GM18951 (cell line): ENCODE measurements at regions not wholly inside any gene's neighbourhood (a gene's known extent, or its start where the extent isn't known, plus 50 kb on each side); places are given as distances from the start of the nearest gene placed in this dataset.

Experiments
- POLR2A ChIP-seq: IDR thresholded peaks from 4 replicates; pipeline ENCODE4 v1.6.1; 2011; ENCODE audit warnings: mild to moderate bottlenecking; ENCODE audit not compliant: insufficient read length, insufficient read depth; ENCODE audit errors: extremely low read depth
- in situ Hi-C: fragments of 300-500 bp; cut with MboI; formaldehyde crosslinking; loops from one replicate; pipeline ENCODE4 v1.12.0; 2022; ENCODE audit warnings: low sequenced_read_pairs, mixed read lengths, inconsistent platforms; ENCODE audit not compliant: unreplicated experiment

DNA sequence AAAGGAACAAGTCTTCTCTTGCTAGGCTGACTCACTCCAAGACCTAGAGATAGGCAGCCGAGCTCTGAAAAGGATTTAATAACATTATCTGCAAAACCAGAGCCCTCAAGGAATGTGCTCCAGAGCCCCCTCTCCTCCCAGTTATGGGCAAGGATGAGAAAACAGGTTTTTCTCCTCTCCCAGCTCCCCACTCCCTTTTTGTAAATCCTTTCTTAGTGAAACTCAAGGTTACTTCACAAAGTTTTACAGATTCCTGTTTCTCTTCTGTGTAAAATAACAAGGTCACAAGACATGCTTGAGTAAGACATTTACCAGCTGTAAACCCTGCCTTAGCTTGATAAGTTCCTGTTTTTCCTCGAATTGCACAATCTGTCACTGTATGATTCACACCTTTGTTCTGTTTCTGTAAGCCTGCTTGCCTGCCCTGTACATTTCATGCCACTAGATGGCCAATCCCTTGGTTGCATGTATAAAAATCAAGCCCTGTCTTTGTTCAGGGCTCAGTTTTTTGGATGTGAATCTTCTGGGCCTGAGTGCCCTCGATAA is 489.4 kb downstream of the KCNA4 start:
- in situ Hi-C loops = no loop called here
- TF ChIP-seq POLR2A = no peak

DNA sequence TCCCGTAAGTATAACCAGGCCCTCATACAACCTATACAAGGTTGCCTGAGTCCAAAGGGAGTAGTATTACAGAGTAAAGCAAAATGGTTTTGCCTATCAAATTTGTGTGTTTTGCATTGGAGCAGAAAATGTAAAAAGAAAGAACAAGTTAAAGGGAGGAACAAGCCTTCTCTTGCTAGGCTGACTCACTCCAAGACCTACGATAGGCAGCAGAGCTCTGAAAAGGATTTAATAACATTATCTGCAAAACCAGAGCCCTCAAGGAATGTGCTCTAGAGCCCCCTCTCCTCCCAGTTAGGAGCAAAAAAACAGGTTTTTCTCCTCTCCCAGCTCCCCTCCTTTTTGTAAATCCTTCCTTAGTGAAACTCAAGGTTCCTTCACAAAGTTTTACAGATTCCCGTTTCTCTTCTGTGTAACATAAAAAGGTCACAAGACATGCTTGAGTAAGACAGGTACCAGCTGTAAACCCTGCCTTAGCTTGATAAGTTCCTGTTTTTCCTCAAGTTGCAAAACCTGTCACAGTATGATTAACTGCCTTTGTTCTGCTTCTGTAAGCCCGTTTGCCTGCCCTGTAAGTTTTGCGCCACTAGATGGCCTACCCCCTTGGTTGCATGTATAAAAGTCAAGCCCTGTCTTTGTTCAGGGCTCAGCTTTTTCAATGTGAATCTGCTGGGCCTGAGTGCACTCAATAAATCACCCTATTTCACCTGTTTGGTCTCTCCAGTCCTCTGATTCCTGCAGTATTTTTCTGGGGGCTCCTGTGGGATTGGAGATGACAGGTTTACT is 498.2 kb downstream of the KCNA4 start:
- in situ Hi-C loops = no loop called here

DNA sequence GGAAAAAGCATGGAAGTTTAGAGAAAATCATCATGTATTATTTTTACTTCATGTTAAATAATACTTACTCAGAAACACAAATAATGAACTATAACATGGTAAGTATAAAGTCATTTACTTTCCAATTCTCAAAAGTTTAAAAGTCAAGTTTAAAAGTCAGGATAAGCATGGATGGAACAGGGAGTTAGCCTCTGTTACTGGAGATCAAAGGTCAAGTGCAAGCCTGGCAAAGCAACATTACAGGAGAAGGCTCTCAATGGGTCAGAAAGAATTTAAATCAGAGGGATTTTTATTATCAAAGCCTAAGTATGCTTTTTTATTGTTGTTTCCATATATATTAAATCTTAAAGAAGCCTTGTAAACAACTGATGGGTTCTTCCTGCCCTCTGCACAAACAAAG is 505.4 kb downstream of the KCNA4 start:
- in situ Hi-C loops = no loop called here
- no peak for TF ChIP-seq POLR2A

More for the DNA sequence above, 498.2 kb downstream of the KCNA4 start:
- TF ChIP-seq POLR2A = no peak

DNA sequence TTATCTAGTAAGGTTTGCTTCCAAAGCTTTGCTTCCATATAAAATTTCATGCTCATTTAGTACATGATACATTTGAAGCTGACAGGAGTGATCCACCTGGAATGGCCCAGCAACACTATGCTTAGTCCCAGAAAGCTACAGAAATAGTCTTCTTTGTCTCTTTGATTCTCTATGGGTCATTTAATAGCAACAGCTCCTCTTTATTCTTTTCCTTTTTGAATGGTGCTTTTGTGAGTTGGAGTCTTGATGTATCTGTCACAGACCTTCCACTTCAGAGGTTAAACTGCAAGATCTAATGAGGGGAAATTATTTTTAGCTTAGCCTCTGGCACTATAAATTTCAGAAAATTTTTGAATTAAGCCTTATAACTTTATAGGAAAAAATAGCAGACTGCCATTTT is 509.5 kb downstream of the KCNA4 start:
- TF ChIP-seq POLR2A = no peak

DNA sequence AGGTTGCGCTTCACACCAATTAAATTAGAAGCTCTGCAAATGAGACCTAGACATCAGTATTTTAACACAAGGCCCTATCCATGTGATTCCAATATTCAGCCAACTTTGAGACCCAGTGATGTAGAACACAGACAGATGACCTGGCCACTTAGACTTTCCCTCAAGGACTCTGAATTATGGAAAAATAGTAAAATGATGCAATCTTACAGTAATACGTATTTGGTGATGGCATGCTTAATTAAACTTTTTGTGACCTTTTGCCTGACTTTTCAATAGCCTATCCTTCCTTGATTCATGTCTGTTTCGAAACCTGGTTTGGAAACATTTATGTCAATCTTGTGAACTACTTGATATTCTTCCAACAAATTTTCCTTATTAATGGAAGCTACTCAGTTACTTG is 521.2 kb downstream of the KCNA4 start:
- in situ Hi-C loops = no loop called here
- no peak for TF ChIP-seq POLR2A

More for the DNA sequence above, 509.5 kb downstream of the KCNA4 start:
- in situ Hi-C loops = no loop called here

DNA sequence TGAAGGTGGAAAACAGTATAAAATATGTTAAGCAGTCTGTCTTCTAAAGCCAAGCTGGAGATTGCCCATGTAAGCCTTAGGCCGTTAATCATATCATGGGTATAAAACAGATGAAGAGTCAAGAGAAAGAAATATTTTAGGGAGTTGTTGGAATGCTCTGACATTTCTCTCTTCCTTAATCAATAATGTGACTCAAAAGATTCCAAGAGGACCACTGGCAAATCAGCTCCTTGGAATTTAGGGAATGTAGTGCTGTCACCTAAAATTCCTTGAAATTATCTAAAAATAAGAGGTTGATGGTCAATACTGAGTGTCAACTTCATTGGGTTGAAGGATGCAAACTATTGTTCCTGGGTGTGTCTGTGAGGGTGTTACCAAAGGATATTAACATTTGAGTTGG is 525.9 kb downstream of the KCNA4 start:
- in situ Hi-C loops = no loop called here
- TF ChIP-seq POLR2A = no peak

DNA sequence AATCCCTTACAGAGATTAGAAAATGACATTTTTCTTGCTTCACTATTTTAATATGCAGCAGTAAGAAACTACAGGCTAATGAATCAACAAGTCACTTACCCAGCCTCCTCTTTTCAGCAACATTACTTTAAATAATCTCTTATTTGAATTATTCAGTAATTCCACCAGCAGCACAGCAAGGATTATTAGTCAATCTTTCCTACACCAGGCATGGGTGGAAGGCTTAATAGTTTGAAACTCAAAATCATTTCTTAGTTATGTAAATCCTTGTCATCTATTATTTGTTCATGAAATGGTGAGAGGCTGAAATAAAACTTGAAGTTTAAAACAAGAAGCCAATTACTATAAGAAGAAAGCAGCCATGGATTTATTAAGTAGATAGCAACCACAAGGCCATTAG is 530.5 kb downstream of the KCNA4 start:
- TF ChIP-seq POLR2A = no peak
- in situ Hi-C loops = no loop called here

DNA sequence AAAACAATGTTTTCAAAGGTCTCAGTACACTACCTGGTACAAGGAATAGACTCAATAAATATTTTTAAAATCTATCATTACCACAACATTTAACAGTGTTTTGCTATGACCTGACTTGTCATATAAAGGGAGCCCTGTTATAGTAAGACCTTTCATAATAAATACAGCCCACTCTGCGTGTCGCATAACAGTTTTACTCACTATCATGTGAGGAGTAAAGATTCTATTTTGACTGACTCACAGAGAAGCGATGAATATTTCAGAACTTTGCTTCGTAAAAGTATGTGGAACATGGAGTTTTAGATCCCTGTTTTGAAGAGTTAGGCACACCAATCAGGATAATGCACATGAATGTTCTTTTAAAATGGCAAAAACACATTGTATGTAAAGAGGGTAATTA is 531.2 kb downstream of the KCNA4 start:
- no peak for TF ChIP-seq POLR2A
- in situ Hi-C loops = no loop called here

DNA sequence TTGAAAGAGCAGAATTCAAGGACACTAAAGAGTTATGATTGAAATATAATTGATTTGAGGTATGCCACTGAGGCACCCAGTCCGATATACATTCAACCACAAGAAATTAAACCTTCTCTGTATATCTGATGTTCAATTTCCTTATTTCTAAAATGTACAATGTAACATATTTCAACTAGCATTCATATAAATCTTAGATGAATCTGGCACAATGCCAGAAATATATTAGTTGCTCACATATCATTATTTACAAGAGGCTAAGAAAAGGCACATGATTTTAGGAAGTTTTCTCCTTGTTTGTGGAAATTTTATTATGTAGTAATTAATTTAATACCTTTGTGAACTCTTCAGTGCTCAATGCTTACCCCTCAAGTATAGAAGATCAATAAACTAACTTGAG is 532.3 kb downstream of the KCNA4 start:
- TF ChIP-seq POLR2A = no peak
- in situ Hi-C loops = no loop called here

DNA sequence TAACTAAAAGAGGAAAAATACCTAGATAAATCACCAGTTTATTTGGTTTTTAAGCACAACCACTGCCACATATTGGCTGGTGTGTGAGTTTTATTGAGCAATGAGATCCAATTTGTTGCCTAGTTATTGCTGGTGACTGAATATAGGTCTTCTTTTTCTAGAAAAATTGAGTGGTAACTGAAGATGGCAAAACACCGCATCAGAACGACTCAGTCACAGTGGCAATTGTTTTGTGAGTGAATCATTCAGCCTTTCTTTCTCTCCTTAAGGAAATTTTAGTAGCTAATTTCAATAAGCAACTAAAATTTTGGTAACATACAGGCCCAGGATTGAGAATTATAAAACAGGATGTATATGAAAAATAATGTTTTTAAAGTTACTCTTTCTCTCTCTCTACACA is 533.0 kb downstream of the KCNA4 start:
- TF ChIP-seq POLR2A = no peak
- in situ Hi-C loops = no loop called here

DNA sequence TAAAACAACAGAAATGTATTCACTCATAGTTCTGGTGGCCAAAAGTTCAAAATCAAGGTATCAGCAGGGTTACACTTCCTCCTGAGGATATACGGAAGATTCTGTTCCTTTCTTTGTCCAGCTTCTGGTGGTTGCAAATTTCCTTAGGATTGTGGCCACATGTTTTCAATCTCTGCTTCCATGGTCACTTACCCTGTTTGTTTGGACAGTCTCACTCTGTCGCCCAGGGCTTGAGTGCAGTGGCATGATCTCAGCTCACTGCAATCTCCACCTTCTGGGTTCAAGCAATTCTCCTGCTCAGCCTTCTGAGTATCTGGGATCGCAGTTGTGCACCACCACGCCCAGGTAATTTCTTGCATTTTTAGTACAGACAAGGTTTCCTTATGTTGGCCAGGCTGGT is 534.3 kb downstream of the KCNA4 start:
- in situ Hi-C loops = no loop called here
- no peak for TF ChIP-seq POLR2A

DNA sequence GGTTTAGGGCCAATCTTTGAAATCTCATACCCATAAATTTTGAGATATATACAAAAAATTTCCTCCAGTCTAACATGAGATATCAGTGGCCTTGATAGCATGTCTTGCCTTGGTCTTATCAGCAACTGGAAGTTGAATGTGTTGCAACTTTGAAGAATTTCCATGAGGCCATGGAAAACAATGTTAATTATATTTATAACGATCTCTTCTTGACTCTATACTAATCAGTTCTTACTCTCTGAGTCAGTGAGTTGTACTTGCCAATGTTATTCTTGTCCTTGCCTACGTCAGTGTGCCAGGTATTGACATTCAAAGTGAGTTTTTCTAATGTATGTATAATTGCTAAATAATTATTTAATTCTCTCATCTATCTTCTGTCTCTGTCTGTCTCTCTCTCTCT is 535.1 kb downstream of the KCNA4 start:
- no peak for TF ChIP-seq POLR2A
- in situ Hi-C loops = no loop called here

DNA sequence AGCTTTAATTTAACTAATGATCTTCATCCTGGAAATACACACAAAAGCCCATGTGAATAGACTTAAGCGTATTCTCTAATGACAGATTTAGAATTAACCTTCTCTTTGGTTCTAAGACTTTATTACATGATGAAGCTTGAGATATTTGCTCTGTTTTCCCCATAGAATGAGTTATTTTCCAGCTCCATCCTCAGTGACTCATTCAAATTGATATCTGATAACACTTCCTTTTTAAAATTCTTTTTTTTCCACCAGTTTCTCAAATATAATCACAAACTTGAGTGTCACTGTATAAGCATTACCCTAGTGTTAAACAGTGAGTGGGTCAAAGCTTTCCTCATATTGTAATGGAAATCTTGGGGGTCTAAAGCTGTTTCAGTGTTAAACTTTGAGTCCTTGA is 535.8 kb downstream of the KCNA4 start:
- TF ChIP-seq POLR2A = no peak
- in situ Hi-C loops = no loop called here

DNA sequence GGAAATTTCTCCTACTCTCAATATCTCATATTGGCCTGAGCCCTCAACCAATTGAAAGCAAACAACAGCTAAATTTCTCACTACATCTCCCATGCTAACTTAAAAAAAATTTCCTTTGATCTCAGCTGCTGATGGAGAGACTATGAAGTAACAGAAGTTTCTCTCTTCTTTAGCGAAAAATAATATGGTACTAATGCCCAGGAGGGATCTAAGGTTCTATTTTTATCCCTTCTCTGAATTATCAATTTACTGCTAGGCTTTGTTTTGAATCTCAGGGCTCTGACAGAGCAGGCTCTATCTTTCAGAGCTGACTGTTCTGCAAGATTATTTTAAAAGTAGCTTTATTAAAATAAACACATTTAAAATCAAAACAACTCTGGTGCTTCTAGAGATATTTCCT is 558.6 kb downstream of the KCNA4 start:
- no peak for TF ChIP-seq POLR2A
- in situ Hi-C loops = no loop called here
